ENCODE measurements at regions not wholly inside any gene's neighbourhood (a gene's known extent, or its start where the extent isn't known, plus 50 kb on each side); places are given as distances from the start of the nearest gene placed in this dataset.

GRCh38 chr15:92745845-92746271 is 90.3 kb upstream of the FAM174B start:
- H3K4me2 ChIP-seq (ENCODE audit: low read depth, low read length): no peak overlapping the region
- H3K23ac ChIP-seq (ENCODE audit: low read depth, low read length): no peak overlapping the region
- H4K8ac ChIP-seq (ENCODE audit: low read depth in 2 of 2, low read length in 2 of 2): no peak overlapping the region
- no peaks in the 10 kb centered on the region for H3K27me3 ChIP-seq (ENCODE audit: control insufficient read depth, insufficient read depth, low read length)
- no peak overlapping the region for H4K5ac ChIP-seq (ENCODE audit: low read depth, low read length)
- H2BK120ac ChIP-seq (ENCODE audit: low read depth, low read length): no peak overlapping the region
- H3K9me1 ChIP-seq (ENCODE audit: insufficient read depth, low read length): no peaks in the 10 kb centered on the region
- DNase-seq: no peak
- no peak overlapping the region for H4K91ac ChIP-seq (ENCODE audit: insufficient read depth, low read depth, low read length)
- H3K4ac ChIP-seq (ENCODE audit: low read depth, low read length): no peak overlapping the region
- BruUV-seq (replicated peaks): no TSS peak
- no peaks in the 10 kb centered on the region for H3K79me1 ChIP-seq (ENCODE audit: low read depth in 1 of 2, low read length in 2 of 2)
- TF ChIP-seq RCOR1 (IDR thresholded peaks at IDR 0.05; ENCODE audit: insufficient replicate concordance, low read length) (no peak), MAFK (IDR thresholded peaks at IDR 0.05; ENCODE audit: low read depth, low read length) (no peak), USF2 (IDR thresholded peaks at IDR 0.05; ENCODE audit: low read depth, low read length) (no peak), NFE2L2 (IDR thresholded peaks at IDR 0.05; ENCODE audit: low read depth, low read length) (no peak), FOS (IDR thresholded peaks at IDR 0.05; ENCODE audit: low read depth, low read length) (no peak), POLR2A (IDR thresholded peaks at IDR 0.05; ENCODE audit: low read depth, low read length) (no peak), BHLHE40 (IDR thresholded peaks at IDR 0.05; ENCODE audit: low read depth, low read length) (no peak), ELK1 (IDR thresholded peaks at IDR 0.05; ENCODE audit: borderline replicate concordance, low read depth, low read length) (no peak), SMC3 (IDR thresholded peaks at IDR 0.05; ENCODE audit: low read depth, low read length) (no peak), MAZ (IDR thresholded peaks at IDR 0.05; ENCODE audit: borderline replicate concordance, low read depth, low read length) (no peak), CTCF (conservative IDR thresholded peaks at IDR 0.05; ENCODE audit: low read depth, low read length) (no peak), RFX5 (IDR thresholded peaks at IDR 0.05; ENCODE audit: low read depth, low read length) (no peak), MXI1 (IDR thresholded peaks at IDR 0.05; ENCODE audit: borderline replicate concordance, low read depth, low read length) (no peak)
- H2AK9ac ChIP-seq (replicated peaks; ENCODE audit: low read depth, low read length, poor library complexity): no peak overlapping the region
- ATAC-seq (ENCODE audit: low read depth): no peak
- H3K9ac ChIP-seq (ENCODE audit: low read depth, low read length): no peak overlapping the region
- no peaks in the 10 kb centered on the region for H4K20me1 ChIP-seq (ENCODE audit: insufficient read depth, low read length)
- H3K56ac ChIP-seq (ENCODE audit: extremely low read depth, insufficient read depth, low read length): no peak overlapping the region
- no peak overlapping the region for H3K27ac ChIP-seq (ENCODE audit: insufficient read depth, low read length)
- no peaks in the 10 kb centered on the region for H3K4me1 ChIP-seq (ENCODE audit: control insufficient read depth, insufficient read depth, low read length)
- H3K14ac ChIP-seq (replicated peaks; ENCODE audit: low read depth, low read length): no peak overlapping the region
- in situ Hi-C loops (cut with MboI; ENCODE audit: low sequenced_read_pairs): no loop called here
- H3K36me3 ChIP-seq (ENCODE audit: control insufficient read depth, insufficient read depth, low read length): no peaks in the 10 kb centered on the region
- dilution Hi-C loops (cut with HindIII; ENCODE audit: low sequenced_read_pairs, unreplicated experiment): no loop called here
- H2BK15ac ChIP-seq (ENCODE audit: low read depth, low read length): no peak overlapping the region
- no peak overlapping the region for H2BK20ac ChIP-seq (ENCODE audit: low read depth, low read length)
- intact Hi-C loops (cut with micrococcal nuclease): no loop called here
- ChIA-PET POLR2A (ENCODE audit: unreplicated experiment) (no interaction called here), CTCF (no interaction called here)
- no peak overlapping the region for H3K18ac ChIP-seq (ENCODE audit: low read depth, low read length)
- WGBS, 2 experiments (ENCODE audit: extremely low coverage in 2 of 2, insufficient read length in 1 of 2): 26% methylated on average over 3 of the region's 4 CpGs; no CpG with 5 or more reads in 1 of the 2 experiments
- no peak overlapping the region for H2AFZ ChIP-seq (replicated peaks; ENCODE audit: low read length, poor library complexity)
- H2BK5ac ChIP-seq (ENCODE audit: low read depth, low read length, poor library complexity, severe bottlenecking): no peak overlapping the region
- no peak overlapping the region for H2AK5ac ChIP-seq (ENCODE audit: low read depth, low read length)
- no peaks in the 10 kb centered on the region for H3K9me3 ChIP-seq (ENCODE audit: control insufficient read depth, insufficient read depth, low read length)
- H3K4me3 ChIP-seq (ENCODE audit: insufficient read depth, low read depth, low read length): no peak overlapping the region
